KBM-7 (cell line): ENCODE measurements at regions not wholly inside any gene's neighbourhood (a gene's known extent, or its start where the extent isn't known, plus 50 kb on each side); places are given as distances from the start of the nearest gene placed in this dataset.

ENCODE experiments used
- DNase-seq: peaks from one replicate; pipeline ENCODE4 v3.0.0-alpha.2; 2015
- in situ Hi-C: fragments of 300-500 bp; cut with MboI; formaldehyde crosslinking; loops from 2 replicates; pipeline ENCODE4 v1.14.3; 2020; ENCODE audit warnings: low sequenced_read_pairs, low pct_unique_long_range_greater_than_20kb, mixed read lengths

- in situ Hi-C loops = no loop called here
- DNase-seq = no peak
Measured at GRCh38 chr10:2701802-2702201, 365.5 kb upstream of the PFKP start.

- in situ Hi-C loops = no loop called here
- DNase-seq = no peak
Measured at GRCh38 chr10:2700626-2701305, 366.6 kb upstream of the PFKP start.

GRCh38 chr10:2688958-2689357 is 378.4 kb upstream of the PFKP start:
- in situ Hi-C loops = no loop called here
- DNase-seq = no peak

- in situ Hi-C loops = no loop called here
- DNase-seq = no peak
Measured at GRCh38 chr10:2686691-2687090, 380.7 kb upstream of the PFKP start.

- no peak for DNase-seq
- in situ Hi-C loops = no loop called here
Measured at GRCh38 chr10:2682491-2682890, 384.9 kb upstream of the PFKP start.

GRCh38 chr10:2681891-2682290 is 385.5 kb upstream of the PFKP start:
- in situ Hi-C loops = no loop called here
- no peak for DNase-seq

GRCh38 chr10:2680821-2681220 is 386.5 kb upstream of the PFKP start:
- no peak for DNase-seq
- in situ Hi-C loops = no loop called here

GRCh38 chr10:2679646-2680045 is 387.7 kb upstream of the PFKP start:
- in situ Hi-C loops = no loop called here
- no peak for DNase-seq

- no peak for DNase-seq
- in situ Hi-C loops = no loop called here
Measured at GRCh38 chr10:2676455-2676854, 390.9 kb upstream of the PFKP start.

GRCh38 chr10:2674451-2674850 is 392.9 kb upstream of the PFKP start:
- no peak for DNase-seq
- in situ Hi-C loops = no loop called here

GRCh38 chr10:2670864-2671263 is 396.5 kb upstream of the PFKP start:
- DNase-seq = no peak
- in situ Hi-C loops = no loop called here

GRCh38 chr10:2665772-2666171 is 401.6 kb upstream of the PFKP start:
- in situ Hi-C loops = no loop called here
- no peak for DNase-seq

GRCh38 chr10:2660276-2660675 is 407.1 kb upstream of the PFKP start:
- in situ Hi-C loops = no loop called here
- DNase-seq = no peak

- DNase-seq = no peak
- in situ Hi-C loops = no loop called here
Measured at GRCh38 chr10:2659660-2660209, 407.6 kb upstream of the PFKP start.

- no peak for DNase-seq
- in situ Hi-C loops = no loop called here
Measured at GRCh38 chr10:2658780-2659179, 408.6 kb upstream of the PFKP start.

- in situ Hi-C loops = no loop called here
- no peak for DNase-seq
Measured at GRCh38 chr10:2650328-2650727, 417.0 kb upstream of the PFKP start.

- DNase-seq = no peak
- in situ Hi-C loops = no loop called here
Measured at GRCh38 chr10:2641028-2641427, 426.3 kb upstream of the PFKP start.

GRCh38 chr10:2633630-2634029 is 433.7 kb upstream of the PFKP start:
- no peak for DNase-seq
- in situ Hi-C loops = no loop called here

GRCh38 chr10:2631557-2632205 is 435.7 kb upstream of the PFKP start:
- DNase-seq = no peak
- in situ Hi-C loops = no loop called here

- DNase-seq = no peak
- in situ Hi-C loops = no loop called here
Measured at GRCh38 chr10:2628705-2629104, 438.6 kb upstream of the PFKP start.

- DNase-seq = no peak
- in situ Hi-C loops = no loop called here
Measured at GRCh38 chr10:2627969-2628368, 439.4 kb upstream of the PFKP start.
